K562 (cell line): ENCODE measurements at regions not wholly inside any gene's neighbourhood (a gene's known extent, or its start where the extent isn't known, plus 50 kb on each side); places are given as distances from the start of the nearest gene placed in this dataset.

Experiments
- CEBPB ChIP-seq: fragments of 450-650 bp; IDR thresholded peaks from 2 replicates; pipeline ENCODE4 v1.6.1; 2016; ENCODE audit warnings: missing genetic modification characterization, missing compliant biosample characterization
- E2F5 ChIP-seq: sonication (generic); formaldehyde crosslinking; IDR thresholded peaks from 2 replicates; pipeline ENCODE4 v1.8.0; 2022; ENCODE audit warnings: mild to moderate bottlenecking, missing genetic modification reagents
- ELF2 ChIP-seq: fragments of 250-450 bp; sonication (Bioruptor Pico); IDR thresholded peaks from 2 replicates; pipeline ENCODE4 v1.5.0; 2021; ENCODE audit warnings: mild to moderate bottlenecking
- ETS1 ChIP-seq: conservative IDR thresholded peaks from 2 replicates; pipeline ENCODE4 v1.6.1; 2011; ENCODE audit warnings: low read depth, mild to moderate bottlenecking, low read length; ENCODE audit not compliant: control insufficient read depth
- ETV5 ChIP-seq: sonication (generic); formaldehyde crosslinking; IDR thresholded peaks from 2 replicates; pipeline ENCODE4 v1.4.0; 2020; ENCODE audit warnings: low read depth, mild to moderate bottlenecking, missing genetic modification reagents
- NONO ChIP-seq, 2 experiments: fragments of 200-400 bp in 1 of 2; fragments of 450-650 bp in 1 of 2; formaldehyde crosslinking in 1 of 2; IDR thresholded peaks; 2 replicates each; pipeline ENCODE4 v1.6.1; 2017; ENCODE audit warnings: low read depth in 2 of 2, mild to moderate bottlenecking in 2 of 2, moderate library complexity in 2 of 2, low read length in 1 of 2
- POLR3A ChIP-seq: IDR thresholded peaks from 2 replicates; pipeline ENCODE4 v1.6.1; 2011; ENCODE audit warnings: borderline replicate concordance, mild to moderate bottlenecking, moderate library complexity; ENCODE audit not compliant: insufficient read length, insufficient read depth; ENCODE audit errors: extremely low read depth
- POLR3G ChIP-seq: IDR thresholded peaks from 2 replicates; pipeline ENCODE4 v1.6.1; 2011; ENCODE audit not compliant: insufficient read length, insufficient replicate concordance; ENCODE audit errors: extremely low read depth
- RFX7 ChIP-seq: fragments of 250-450 bp; sonication (Bioruptor Pico); IDR thresholded peaks from 2 replicates; pipeline ENCODE4 v1.5.1; 2021; ENCODE audit warnings: mild to moderate bottlenecking
- TOE1 ChIP-seq, 2 experiments: fragments of 450-650 bp in 1 of 2; sonication (generic) in 1 of 2; formaldehyde crosslinking in 1 of 2; IDR thresholded peaks; 2 replicates each; pipeline versions ENCODE4 v1.7.1 to v1.8.0; 2016 to 2022; ENCODE audit warnings: borderline replicate concordance in 2 of 2, mild to moderate bottlenecking in 2 of 2, antibody characterized with exemption in 1 of 2, inconsistent platforms in 1 of 2, low read depth in 1 of 2, missing genetic modification reagents in 1 of 2, moderate library complexity in 1 of 2
- ZBED1 ChIP-seq: IDR thresholded peaks from 2 replicates; pipeline ENCODE4 v1.6.1; 2014
- ZFP36 ChIP-seq: fragments of 150-350 bp; IDR thresholded peaks from 2 replicates; pipeline ENCODE4 v1.6.1; 2018; ENCODE audit warnings: low read length, low read depth; ENCODE audit not compliant: partially characterized antibody
- ZNF699 ChIP-seq: fragments of 250-450 bp; sonication (Bioruptor Pico); IDR thresholded peaks from 2 replicates; pipeline ENCODE4 v1.8.0; 2021; ENCODE audit warnings: mild to moderate bottlenecking, moderate library complexity; ENCODE audit not compliant: insufficient replicate concordance
- TF ChIP-seq, protein P1 (sequence below): IDR thresholded peaks from 2 replicates; pipeline ENCODE4 v1.6.1; 2011; ENCODE audit warnings: borderline replicate concordance, low read depth, mild to moderate bottlenecking, moderate library complexity, low read length; ENCODE audit not compliant: insufficient read depth, poor library complexity, severe bottlenecking
- TF ChIP-seq, protein P2 (sequence below): fragments of 450-650 bp; IDR thresholded peaks from 2 replicates; pipeline ENCODE4 v1.6.1; 2016; ENCODE audit warnings: mild to moderate bottlenecking
- TF ChIP-seq, protein P3 (sequence below): fragments of 250-450 bp; sonication (Bioruptor Pico); IDR thresholded peaks from 2 replicates; pipeline ENCODE4 v1.4.0; 2020; ENCODE audit warnings: mild to moderate bottlenecking

GRCh38 chr7:149690688-149691446 lies 82.5 kb downstream of the ZNF467 start (continued):
- TF ChIP-seq, protein P1, sequence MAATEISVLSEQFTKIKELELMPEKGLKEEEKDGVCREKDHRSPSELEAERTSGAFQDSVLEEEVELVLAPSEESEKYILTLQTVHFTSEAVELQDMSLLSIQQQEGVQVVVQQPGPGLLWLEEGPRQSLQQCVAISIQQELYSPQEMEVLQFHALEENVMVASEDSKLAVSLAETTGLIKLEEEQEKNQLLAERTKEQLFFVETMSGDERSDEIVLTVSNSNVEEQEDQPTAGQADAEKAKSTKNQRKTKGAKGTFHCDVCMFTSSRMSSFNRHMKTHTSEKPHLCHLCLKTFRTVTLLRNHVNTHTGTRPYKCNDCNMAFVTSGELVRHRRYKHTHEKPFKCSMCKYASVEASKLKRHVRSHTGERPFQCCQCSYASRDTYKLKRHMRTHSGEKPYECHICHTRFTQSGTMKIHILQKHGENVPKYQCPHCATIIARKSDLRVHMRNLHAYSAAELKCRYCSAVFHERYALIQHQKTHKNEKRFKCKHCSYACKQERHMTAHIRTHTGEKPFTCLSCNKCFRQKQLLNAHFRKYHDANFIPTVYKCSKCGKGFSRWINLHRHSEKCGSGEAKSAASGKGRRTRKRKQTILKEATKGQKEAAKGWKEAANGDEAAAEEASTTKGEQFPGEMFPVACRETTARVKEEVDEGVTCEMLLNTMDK = no peak
- TF ChIP-seq ZFP36 (peak; percentile 41), ZNF699 (CRISPR knock-in tag) (no peak), E2F5 (peak; percentile 21; the same call in 1 of the 2 replicates), RFX7 (CRISPR knock-in tag) (0 out of 2 replicates have a peak, but pooled peaks have one; percentile 6), ELF2 (CRISPR knock-in tag) (peak; percentile 75; the same call in 1 of the 2 replicates), ZBED1 (peak; percentile 28; the same call in 1 of the 2 replicates), CEBPB (tag) (peak; percentile 75), POLR3A (peak; percentile 94), POLR3G (peak; percentile 84), NONO (IDR thresholded peaks at IDR 0.05; ENCODE audit: low read depth in 2 of 2, low read length in 1 of 2) (peak in 1 of 2 experiments; percentile 48; a peak in 1 of 4 replicates), ETV5 (peak; percentile 78), ETS1 (peak; percentile 45; the same call in 1 of the 2 replicates), TOE1 (IDR thresholded peaks at IDR 0.05; ENCODE audit: borderline replicate concordance) (peak; percentile 78; the same call in 1 of the 2 replicates), TOE1 (CRISPR knock-in tag; IDR thresholded peaks at IDR 0.05; ENCODE audit: borderline replicate concordance, low read depth) (no peak)
- TF ChIP-seq, protein P2, sequence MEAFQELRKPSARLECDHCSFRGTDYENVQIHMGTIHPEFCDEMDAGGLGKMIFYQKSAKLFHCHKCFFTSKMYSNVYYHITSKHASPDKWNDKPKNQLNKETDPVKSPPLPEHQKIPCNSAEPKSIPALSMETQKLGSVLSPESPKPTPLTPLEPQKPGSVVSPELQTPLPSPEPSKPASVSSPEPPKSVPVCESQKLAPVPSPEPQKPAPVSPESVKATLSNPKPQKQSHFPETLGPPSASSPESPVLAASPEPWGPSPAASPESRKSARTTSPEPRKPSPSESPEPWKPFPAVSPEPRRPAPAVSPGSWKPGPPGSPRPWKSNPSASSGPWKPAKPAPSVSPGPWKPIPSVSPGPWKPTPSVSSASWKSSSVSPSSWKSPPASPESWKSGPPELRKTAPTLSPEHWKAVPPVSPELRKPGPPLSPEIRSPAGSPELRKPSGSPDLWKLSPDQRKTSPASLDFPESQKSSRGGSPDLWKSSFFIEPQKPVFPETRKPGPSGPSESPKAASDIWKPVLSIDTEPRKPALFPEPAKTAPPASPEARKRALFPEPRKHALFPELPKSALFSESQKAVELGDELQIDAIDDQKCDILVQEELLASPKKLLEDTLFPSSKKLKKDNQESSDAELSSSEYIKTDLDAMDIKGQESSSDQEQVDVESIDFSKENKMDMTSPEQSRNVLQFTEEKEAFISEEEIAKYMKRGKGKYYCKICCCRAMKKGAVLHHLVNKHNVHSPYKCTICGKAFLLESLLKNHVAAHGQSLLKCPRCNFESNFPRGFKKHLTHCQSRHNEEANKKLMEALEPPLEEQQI = peak; percentile 72; the same call in 1 of the 2 replicates
- TF ChIP-seq, protein P3, sequence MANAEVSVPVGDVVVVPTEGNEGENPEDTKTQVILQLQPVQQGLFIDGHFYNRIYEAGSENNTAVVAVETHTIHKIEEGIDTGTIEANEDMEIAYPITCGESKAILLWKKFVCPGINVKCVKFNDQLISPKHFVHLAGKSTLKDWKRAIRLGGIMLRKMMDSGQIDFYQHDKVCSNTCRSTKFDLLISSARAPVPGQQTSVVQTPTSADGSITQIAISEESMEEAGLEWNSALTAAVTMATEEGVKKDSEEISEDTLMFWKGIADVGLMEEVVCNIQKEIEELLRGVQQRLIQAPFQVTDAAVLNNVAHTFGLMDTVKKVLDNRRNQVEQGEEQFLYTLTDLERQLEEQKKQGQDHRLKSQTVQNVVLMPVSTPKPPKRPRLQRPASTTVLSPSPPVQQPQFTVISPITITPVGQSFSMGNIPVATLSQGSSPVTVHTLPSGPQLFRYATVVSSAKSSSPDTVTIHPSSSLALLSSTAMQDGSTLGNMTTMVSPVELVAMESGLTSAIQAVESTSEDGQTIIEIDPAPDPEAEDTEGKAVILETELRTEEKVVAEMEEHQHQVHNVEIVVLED (CRISPR knock-in tag) = 0 out of 2 replicates have a peak, but pooled peaks have one; percentile 16
